ENCODE measurements at regions not wholly inside any gene's neighbourhood (a gene's known extent, or its start where the extent isn't known, plus 50 kb on each side); places are given as distances from the start of the nearest gene placed in this dataset.
"Not testable (repeated sequence)": the region's sequence is repeated elsewhere in the genome, so short reads cannot be mapped to it uniquely, and the experiment has no call there.

GRCh38 chr16:88242312-88243295, 140.2 kb upstream of the ZNF469 start:
- POLR2A ChIA-PET: interaction anchor here (1.0 kb wide), 1 partner anchor 298 kb away, joined by 4 read pairs; no protein-coding TSS in a partner anchor
- H3K27me3 ChIP-seq (ENCODE audit: control insufficient read depth in 2 of 2, insufficient read depth in 2 of 2, low read length in 2 of 2); H3K79me2 ChIP-seq (ENCODE audit: control insufficient read depth, insufficient read depth, low read length); H3K4me2 ChIP-seq (ENCODE audit: insufficient read depth, low read length); H2AFZ ChIP-seq (ENCODE audit: low read depth, low read length); H4K20me1 ChIP-seq (replicated peaks; ENCODE audit: control insufficient read depth, insufficient read depth, low read length); FAIRE-seq; ATAC-seq; H3K4me3 ChIP-seq; H3K9me1 ChIP-seq (ENCODE audit: control insufficient read depth, insufficient read depth, low read length); H3K9ac ChIP-seq (ENCODE audit: insufficient read depth in 1 of 2, low read depth in 2 of 2, low read length in 2 of 2); H3K9me3 ChIP-seq (replicated peaks; ENCODE audit: control insufficient read depth, insufficient read depth, low read depth, low read length); H3K27ac ChIP-seq (ENCODE audit: extremely low read depth, low read depth, low read length); intact Hi-C loops (cut with micrococcal nuclease); BruUV-seq (replicated peaks); in situ Hi-C loops (cut with MboI); CTCF ChIA-PET (ENCODE audit: low intra/inter-chr PET ratio); H3K36me3 ChIP-seq (ENCODE audit: control insufficient read depth, insufficient read depth, low read length); DNase-seq (ENCODE audit: extremely low read depth in 1 of 4, low spot score in 3 of 4); TF ChIP-seq NR2C2 (CRISPR knock-in tag; IDR thresholded peaks at IDR 0.05); REST (CRISPR knock-in tag; IDR thresholded peaks at IDR 0.05; ENCODE audit: low read depth): not testable (repeated sequence)
- H3K4me1 ChIP-seq (replicated peaks in 1 of 2; ENCODE audit: control insufficient read depth in 2 of 2, insufficient read depth in 2 of 2, low read length in 2 of 2): peaks cover 0 to 16% of the 10 kb centered on the region in 2 experiments; a peak in 3 of 5 replicates
- WGBS (ENCODE audit: insufficient coverage, low coverage, missing lambda C conversion rate): 9% methylated on average over 14 of the region's 18 CpGs
- TF ChIP-seq NR2C2 (tag; IDR thresholded peaks at IDR 0.05) (peak; percentile 60), FOSL1 (tag; conservative IDR thresholded peaks at IDR 0.05) (peak; percentile 61), NFIC (IDR thresholded peaks at IDR 0.05) (peak; percentile 48), SRF (CRISPR knock-in tag; IDR thresholded peaks at IDR 0.05) (0 out of 4 replicates have a peak, but pooled peaks of 1 of the 2 experiments have one; percentile 31), REST (IDR thresholded peaks at IDR 0.05; ENCODE audit: borderline replicate concordance) (peak; percentile 52), ZNF589 (CRISPR knock-in tag; IDR thresholded peaks at IDR 0.05; ENCODE audit: low read depth) (peak; percentile 45; the same call in 1 of the 2 replicates), ZNF175 (CRISPR knock-in tag; IDR thresholded peaks at IDR 0.05; ENCODE audit: low read depth) (0 out of 2 replicates have a peak, but pooled peaks have one; percentile 20)

Measured in K562 (cell line).